GM20431 (cell line): ENCODE measurements at regions not wholly inside any gene's neighbourhood (a gene's known extent, or its start where the extent isn't known, plus 50 kb on each side); places are given as distances from the start of the nearest gene placed in this dataset.
"Not testable (repeated sequence)": the region's sequence is repeated elsewhere in the genome, so short reads cannot be mapped to it uniquely, and the experiment has no call there.

Experiments used
- in situ Hi-C: fragments of 300-500 bp; cut with MseI, MboI; formaldehyde crosslinking; loops from one replicate; pipeline ENCODE4 v1.15.0; 2020; ENCODE audit warnings: low sequenced_read_pairs; ENCODE audit not compliant: unreplicated experiment

DNA sequence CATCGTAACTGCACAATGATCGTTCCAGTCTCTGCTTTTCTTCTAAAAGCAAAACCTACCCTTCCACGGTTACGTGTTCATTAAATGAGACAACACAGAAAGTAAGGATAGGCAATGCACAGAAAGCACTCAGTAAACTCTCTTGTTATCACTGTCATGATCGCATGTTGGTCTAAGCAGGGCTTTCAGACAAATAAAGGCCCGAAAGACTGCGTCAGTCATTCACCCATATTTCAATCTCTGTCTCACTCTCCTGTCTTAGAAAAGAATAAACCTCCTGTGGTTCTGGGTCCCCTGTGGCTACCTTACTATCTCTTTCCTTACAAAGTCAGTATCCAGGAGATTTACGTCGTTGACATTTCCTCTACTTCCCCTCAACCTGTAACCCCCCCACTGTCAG lies 160.9 kb downstream of the VAPA start:
- in situ Hi-C loops, result no loop called here

DNA sequence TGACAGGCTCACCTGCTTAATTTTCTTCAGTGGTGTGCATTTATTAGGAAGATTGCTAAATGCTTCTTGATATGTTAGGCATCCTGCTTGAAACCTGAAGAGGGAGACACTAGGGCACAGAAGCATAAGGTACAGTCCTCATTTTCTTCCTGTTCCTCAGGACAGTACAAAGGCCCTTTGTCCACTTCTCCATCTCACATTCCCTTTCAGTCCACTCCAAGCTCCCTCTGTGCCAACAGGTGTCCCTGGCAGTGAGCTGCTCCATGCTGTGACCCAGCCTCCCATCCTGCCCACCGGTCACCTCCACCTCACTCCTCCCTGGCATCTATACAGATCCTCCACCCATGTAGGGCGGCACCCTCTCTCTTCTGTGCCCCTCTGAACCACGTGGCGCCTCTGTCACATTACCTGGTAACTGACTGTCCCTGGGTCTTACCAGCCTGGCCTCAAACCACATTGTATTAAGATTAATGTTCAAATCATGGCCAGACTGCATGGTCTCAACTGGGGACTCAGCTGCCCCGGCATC lies 162.8 kb downstream of the VAPA start:
- in situ Hi-C loops, result no loop called here

DNA sequence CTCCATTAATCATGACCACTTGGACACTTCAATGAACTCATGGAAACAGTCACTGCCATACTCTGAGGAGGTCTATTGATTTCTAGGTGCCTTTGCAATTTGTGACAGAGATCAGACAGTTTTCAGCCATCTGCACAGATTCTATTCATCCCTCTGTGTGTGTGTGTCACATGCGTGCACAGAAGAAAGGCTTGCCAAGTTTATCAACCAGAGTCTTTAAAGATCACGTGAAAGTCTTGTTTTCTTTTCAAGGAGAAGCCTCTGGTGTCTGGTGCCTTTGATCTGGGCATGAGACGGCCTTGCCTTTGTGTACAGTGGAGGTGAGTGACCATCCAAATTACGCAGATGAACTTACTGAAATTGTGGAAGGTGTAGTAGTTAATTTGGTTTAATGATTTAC lies 164.2 kb downstream of the VAPA start:
- in situ Hi-C loops, result no loop called here

DNA sequence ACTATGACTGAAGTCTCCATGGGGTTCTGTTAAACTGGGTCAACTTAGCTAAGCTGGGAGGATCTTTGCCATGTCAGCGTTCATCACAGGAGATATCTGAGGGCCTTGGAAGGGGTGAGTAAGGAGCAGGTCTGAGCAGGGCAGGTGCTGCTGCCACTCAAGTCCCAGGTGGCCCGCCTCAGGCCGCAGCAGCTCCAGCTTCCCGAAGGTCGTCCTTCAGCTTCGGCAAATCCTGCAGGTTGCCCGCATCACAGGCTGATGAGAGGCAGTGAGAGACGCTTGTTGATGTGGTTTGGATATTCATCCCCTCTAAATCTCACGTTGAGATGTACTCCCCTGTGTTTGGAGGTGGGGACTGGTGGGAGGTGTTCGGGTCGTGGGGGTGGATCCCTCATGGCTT lies 166.6 kb downstream of the VAPA start:
- in situ Hi-C loops, result no loop called here

DNA sequence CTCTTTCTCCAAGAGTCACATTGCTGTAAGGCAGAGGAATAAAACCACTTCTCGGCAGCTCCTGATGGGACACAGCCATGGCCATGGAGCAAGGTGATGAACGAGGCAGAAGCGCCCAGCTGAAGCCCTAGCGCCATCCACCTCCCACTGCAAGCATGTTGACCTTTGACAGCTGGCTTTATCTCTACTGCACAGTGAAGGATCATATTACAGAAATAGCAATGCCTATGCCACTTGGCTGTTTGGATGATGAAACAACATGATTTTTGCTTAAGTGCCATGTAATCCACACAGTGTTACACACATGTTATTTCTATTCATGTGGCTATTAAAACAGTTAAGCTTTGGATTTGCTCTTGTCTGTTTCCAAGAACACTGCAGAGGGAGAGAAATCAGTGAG lies 167.7 kb downstream of the VAPA start:
- in situ Hi-C loops, result no loop called here

DNA sequence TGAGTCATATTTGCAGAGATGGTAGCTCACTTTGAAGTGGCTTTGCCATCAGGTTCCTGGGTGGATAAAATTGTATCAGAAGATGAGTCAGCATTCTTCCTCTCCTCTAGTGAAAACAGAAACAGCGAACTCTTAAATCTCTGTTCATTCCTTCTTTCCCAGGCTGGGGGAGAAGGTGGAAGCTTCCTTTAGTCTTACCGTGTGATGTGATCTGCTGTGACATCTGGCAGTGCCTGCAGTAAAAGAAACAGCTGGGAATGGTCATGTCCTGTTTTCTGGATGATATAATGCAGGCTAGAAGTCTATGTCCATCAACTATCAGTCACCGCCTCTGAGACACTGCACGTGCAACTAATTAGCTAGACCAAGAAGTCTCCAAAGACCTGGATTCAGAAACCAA lies 171.6 kb downstream of the VAPA start:
- in situ Hi-C loops, result no loop called here

DNA sequence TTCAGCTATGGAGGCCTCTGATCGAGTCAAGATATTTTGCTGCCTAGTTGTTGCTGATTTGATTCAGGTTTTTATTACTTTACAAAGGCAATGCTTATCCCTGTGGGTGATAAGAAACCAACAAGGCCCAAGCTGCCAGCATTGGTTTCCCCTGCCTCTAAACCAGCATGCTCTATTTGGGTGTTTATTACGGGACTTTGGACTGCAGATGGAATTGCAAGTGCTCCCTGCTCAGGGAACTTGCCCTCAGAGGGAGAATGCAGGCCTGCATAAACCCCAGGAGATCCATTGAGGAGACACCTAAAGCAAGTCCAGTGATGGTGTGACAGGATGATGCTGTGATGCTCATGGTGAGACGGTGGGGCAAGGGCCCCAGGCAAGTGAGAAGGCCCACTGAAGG lies 172.1 kb downstream of the VAPA start:
- in situ Hi-C loops, result no loop called here

DNA sequence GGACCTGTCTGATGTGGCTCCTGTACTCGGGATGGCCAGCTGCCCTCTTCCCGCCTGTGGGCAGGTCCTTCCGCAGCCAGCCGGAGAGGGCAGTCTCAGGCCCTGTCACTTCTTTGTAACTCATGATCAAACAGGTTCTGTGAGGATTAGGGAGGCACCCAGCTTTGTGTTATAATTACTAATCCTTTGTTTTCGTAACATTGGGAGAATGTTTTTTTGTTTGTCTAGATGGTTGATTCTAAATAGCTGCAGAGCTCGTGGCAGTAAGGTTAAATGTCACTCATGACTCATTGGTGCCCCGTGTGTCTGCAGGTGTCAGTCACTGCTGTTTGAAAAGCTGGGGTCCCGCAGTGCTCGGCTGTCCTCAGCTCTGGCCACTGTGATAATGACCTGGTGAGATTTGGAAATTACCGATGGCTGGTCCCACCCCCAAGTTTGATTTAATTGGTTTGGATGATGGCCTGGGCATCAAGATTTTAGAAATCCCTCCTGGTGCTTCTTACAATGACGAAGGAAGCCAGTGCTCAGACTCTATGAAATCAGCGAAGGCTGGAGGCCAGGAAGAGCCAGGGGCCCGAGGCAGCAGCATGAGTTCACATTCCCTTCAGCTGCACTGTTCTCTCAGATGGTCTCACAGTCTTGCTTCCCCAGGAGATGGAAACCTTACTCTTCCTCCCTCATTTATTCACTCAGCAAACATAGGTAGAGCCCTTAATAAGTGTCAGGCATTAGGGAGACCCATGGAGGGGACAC lies 172.8 kb downstream of the VAPA start:
- in situ Hi-C loops, result no loop called here

DNA sequence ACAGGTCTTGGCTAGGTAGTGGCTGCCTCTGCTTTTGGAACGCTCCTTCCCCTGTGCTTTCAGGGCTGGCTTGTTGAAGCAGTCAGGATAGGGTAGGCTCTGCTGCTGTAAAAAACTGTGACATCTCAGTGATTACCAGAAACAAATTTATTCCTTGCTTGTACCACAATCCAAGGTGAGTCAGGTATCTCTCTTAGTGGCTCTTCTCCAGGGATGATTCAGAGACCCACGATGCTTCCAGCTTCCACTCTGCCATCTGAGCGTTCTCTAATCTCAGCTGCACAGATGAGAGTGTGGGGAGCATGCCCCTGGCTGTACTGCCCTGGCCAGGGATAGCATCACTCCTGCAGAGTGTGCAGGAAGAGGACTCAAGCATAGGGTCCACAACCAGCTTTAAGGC lies 174.9 kb downstream of the VAPA start:
- in situ Hi-C loops, result no loop called here

DNA sequence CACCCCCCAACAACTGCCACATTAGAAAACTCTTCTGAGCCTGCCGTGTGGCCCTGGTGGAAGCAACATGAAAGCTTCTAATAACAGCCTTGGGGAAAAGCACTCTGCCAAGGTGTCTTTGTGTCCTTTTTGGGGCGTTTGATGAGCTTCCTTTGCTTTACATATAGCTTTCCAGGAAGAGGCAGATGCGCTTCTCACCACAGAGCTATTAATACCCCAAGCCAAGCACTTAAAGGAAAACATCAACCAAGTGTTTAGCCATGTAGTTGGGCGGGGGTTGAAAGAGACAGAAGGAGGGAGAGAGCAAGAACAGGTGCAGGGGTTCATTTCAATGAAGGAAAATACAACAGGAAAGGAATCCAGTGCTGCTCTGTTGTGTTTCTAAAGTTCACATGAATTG lies 176.1 kb downstream of the VAPA start:
- in situ Hi-C loops, result no loop called here

DNA sequence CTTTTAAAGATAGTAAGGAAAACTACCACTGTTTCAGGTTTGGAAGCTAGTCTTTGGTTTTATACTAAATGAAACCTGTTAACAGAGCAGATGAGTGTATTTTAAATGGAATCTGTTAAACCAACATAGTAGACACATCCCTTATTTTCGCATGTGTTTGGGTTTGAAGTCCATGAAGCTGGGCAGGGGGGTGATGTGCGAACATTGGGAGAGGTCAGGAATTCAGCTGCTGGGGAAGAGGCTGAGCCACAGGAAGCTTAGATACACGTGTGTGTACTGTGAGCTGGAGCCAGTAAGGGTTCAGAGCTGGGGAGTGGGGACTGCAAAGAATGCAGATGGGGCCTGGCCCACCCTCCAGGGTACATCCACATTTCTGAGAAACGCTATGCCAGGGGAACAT lies 176.9 kb downstream of the VAPA start:
- in situ Hi-C loops, result no loop called here

DNA sequence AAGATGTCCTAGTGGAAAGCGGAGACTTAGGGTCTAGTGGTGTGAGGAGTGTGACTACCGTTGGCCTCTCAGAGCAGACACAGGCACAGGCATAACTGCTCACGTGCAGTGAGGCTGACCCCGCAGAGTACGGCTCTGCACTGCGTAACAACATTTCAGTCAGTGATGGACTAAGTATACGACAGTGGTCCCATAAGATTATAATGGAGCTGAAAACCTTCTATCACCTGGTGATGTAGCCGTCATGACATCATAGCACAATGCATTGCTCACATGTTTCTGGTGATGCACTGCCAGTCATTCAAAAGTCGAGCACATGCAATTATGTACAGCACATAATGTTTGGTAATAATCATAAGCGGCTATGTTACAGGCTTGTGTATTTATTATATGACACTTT lies 179.6 kb downstream of the VAPA start:
- in situ Hi-C loops, result no loop called here

DNA sequence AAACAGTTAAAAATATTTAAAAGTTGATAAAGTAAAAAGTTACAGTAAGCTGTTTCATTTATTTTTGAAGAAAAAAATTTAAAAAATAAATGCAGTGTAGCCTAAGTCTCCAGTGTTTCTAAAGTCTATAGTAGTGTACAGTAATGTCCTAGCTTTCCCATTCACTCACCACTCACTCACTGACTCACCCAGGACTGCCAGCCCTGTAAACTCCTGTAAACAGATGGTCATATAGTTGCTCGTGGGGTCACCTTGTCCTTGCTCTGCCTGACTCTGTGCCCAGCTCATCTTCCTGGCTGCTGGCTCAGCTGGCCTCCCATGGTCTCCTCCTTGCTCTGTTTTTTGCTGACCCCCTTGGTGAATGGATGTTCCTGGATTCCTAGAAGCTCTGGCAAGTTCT lies 180.3 kb downstream of the VAPA start:
- in situ Hi-C loops, result no loop called here

DNA sequence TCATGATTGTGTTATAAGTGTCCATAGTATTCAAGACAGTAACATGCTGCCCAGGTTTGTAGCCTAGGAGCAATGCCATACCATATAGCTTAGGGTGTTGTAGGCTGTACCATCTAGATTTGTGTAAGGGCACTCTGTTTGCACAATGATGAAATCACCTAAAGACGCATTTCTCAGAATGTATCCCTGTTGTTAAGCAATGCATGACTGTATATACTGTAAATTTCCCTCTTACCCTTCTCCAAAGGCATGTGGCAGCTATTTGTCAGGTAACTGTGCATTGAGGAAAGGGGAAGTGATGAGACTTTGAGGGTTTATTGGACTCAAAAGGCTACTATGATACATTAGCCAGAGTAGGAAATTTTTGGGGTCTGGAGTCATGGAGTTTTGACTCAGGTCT lies 180.8 kb downstream of the VAPA start:
- in situ Hi-C loops, result no loop called here

DNA sequence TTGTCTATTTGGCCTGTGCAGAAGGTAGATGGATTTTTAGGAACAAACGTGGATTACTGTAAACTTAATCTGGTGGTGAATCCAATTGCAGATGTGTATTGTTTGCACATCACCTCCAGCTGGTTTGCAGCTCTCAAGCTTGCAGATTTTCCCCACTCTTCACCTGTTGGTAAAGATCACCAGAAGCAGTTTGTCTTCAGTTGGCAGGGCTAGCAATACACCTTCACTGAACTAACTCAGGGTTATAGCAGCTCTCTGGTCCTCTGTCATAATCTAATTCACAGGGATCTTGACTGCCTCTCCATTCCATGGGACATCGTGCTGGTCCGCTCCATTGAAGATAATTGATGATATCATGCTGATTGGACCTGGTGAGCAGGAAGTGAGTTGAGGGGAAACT lies 181.5 kb downstream of the VAPA start:
- in situ Hi-C loops, result no loop called here

DNA sequence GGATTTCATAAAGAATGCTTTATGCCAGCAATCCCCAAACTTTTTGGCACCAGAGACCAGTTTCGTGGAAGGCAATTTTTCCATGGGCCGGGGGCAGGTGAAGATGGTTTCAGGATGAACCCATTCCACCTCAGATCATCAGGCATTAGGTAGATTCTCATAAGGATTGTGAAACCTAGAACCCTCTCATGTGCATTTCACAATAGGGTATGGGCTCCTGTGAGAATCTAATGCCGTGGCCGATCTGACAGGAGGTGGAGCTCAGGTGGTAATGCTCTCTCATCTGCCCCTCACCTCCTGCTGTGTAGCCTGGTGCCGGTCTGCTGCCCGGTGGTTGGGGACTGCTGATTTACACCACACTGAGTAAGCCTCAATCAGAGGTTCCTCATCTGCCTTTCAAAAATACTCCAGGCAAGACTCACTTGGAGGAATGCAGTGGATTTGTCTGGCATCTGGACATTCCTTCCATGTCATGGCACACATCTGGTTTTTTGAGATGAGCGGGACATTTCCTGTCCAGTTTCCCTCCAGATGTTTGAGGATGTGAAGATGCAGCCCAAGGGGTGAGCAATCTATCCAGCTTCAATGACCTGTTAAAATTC lies 185.8 kb downstream of the VAPA start:
- in situ Hi-C loops, result no loop called here

DNA sequence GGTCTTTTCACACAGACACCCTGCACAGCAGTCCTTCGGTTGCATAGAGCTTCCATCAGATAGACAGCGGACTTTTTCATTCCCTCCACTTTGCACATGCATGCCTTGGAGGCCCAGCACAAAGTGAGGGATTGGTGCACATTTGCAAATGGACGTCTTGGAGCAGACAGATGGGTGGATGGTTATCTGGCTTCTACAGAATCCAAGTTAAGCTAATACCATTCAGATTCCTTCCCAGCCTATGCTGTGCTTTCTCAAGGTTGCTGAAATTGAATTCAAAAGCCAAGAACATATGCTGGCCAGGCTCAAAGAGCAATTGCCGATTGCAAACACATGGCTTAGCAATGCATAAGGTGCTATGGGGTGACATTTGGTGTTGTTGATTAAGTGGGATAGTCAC lies 186.4 kb downstream of the VAPA start:
- in situ Hi-C loops, result no loop called here

DNA sequence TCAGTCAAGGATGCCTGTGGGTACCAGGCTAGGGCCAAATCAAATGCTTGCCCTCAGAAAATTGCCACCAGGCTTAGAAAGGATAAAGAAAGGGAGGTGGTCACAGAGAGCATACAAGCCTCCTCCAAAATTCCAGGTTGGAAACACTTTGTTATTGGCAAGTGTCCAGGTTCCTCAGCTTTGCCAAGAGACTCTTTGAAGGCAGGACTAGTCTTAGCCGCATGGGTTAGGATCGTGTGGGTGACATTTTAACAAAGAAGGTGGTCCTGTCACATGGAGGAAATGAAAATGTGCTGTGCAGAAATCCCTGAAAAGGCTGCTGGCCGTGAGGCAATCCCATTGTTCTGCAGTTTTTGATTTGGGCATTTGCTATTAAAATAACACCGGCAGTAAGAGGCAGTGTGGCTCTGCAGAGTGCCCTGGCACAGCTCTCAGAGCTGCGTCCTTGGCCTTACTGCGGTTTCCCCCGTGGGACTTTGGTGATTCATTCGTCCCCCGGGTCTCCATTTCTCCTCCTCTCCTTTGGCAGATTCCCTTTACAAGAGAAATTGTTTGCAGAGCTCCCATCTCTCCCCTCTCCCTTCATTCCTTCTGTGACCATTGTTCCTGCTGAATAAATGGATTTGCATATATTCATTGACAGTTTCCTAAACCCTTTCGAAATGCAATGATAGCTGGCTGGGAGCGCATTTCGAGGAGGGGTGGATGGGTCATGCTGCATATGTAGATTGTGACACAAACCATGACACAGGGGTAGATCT lies 187.3 kb downstream of the VAPA start:
- in situ Hi-C loops, result no loop called here

DNA sequence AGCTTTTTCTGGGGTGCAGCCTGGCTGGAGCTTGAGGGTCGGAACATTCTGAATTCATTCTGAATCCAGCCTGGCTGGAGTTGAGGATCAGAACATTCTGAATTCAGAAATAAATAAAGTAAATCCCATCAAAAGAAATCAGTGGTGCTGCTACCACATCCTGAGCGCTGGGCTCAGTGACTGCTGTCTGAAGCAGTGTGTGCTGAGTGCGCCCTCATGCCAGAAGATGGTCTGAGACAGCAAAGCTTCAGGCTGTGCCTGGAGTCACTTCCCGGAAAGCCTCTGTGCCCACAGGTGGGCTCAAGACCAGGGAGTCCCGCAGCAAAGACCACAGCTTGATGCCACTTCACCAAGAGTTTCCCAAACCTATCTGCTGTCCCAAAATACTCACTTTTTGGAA lies 187.9 kb downstream of the VAPA start:
- in situ Hi-C loops, result no loop called here

DNA sequence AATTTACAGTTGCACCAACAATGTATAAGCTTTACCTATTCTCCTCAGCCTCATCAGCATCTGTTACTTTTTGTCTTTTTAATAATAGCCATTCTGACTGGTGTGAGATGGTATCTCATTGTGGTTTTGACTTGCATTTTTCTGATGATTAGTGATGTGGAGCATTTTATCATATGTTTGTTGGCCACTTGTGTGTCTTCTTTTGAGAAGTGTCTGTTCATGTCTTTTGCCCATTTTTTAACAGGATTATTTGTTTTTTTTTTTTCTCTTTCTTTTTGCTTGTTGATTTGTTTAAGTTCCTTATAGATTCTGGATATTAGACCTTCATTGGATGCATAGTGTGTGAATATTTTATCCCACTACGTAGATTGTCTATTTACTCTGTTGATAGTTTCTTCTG lies 191.3 kb downstream of the VAPA start:
- in situ Hi-C loops, result not testable (repeated sequence)

DNA sequence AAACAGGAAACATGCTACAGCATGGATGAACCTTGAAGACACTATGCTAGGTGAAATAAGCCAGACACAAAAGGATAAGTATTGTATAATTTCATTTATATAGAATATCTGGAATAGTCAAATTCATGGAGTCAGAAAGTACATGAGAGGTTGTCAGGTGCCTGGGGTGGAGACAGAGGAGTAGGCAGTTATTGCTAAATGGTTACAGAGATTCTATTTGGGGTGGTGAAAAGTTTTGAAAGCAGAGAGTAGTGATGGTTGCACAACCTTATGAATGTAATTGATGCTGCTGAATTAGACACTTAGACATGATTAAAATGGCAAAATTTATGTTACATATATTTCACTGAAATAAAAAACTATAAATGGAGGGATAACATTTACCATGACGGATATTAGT lies 197.4 kb downstream of the VAPA start:
- in situ Hi-C loops, result no loop called here
